H1 (cell line): ENCODE measurements at regions not wholly inside any gene's neighbourhood (a gene's known extent, or its start where the extent isn't known, plus 50 kb on each side); places are given as distances from the start of the nearest gene placed in this dataset.

ENCODE experiments used
- CEBPB ChIP-seq: IDR thresholded peaks from 2 replicates; pipeline ENCODE4 v1.6.1; 2012; ENCODE audit warnings: low read depth, low read length
- CHD7 ChIP-seq: fragments of 300-600 bp; sonication (generic); IDR thresholded peaks from 2 replicates; pipeline ENCODE4 v1.7.1; 2012; ENCODE audit warnings: low read length, moderate library complexity, mild to moderate bottlenecking, inconsistent platforms; ENCODE audit not compliant: insufficient replicate concordance
- GABPA ChIP-seq: IDR thresholded peaks from 2 replicates; pipeline ENCODE4 v1.6.1; 2011; ENCODE audit warnings: mild to moderate bottlenecking, low read length, moderate library complexity, borderline replicate concordance; ENCODE audit not compliant: insufficient read depth
- HDAC2 ChIP-seq, 2 experiments: fragments of 300-600 bp in 1 of 2; sonication (generic) in 1 of 2; IDR thresholded peaks; 2 replicates each; pipeline ENCODE4 v1.6.1; 2011 to 2012; ENCODE audit warnings: low read depth in 2 of 2, low read length in 2 of 2, mild to moderate bottlenecking in 2 of 2, moderate library complexity in 2 of 2, borderline replicate concordance in 1 of 2, inconsistent platforms in 1 of 2
- POLR2A ChIP-seq, 2 experiments: IDR thresholded peaks; 1 replicate in 1 of 2; 2 replicates in 1 of 2; pipeline ENCODE4 v1.6.1; 2011; ENCODE audit warnings: low read depth in 2 of 2, low read length in 2 of 2, mild to moderate bottlenecking in 2 of 2; ENCODE audit errors: control extremely low read depth in 1 of 2
- POLR2AphosphoS5 ChIP-seq: IDR thresholded peaks from 2 replicates; pipeline ENCODE4 v1.6.1; 2011; ENCODE audit warnings: low read depth, low read length
- RAD21 ChIP-seq, 2 experiments: IDR thresholded peaks in 1 of 2; conservative IDR thresholded peaks in 1 of 2; 2 replicates each; pipeline ENCODE4 v1.6.1; 2011; ENCODE audit warnings: low read depth in 2 of 2, low read length in 2 of 2, improper control_type of control experiment in 1 of 2, inconsistent platforms in 1 of 2, mild to moderate bottlenecking in 1 of 2, moderate library complexity in 1 of 2
- RNF2 ChIP-seq: fragments of 200-900, 300-1000 bp; sonication (generic); IDR thresholded peaks from 2 replicates; pipeline ENCODE4 v1.7.1; 2016; ENCODE audit warnings: borderline replicate concordance, low read depth, mild to moderate bottlenecking, antibody characterized with exemption, low read length; ENCODE audit not compliant: poor library complexity, severe bottlenecking; ENCODE audit errors: missing control alignments
- TEAD4 ChIP-seq: IDR thresholded peaks from 2 replicates; pipeline ENCODE4 v1.6.1; 2012; ENCODE audit warnings: low read depth, low read length, inconsistent platforms, mixed read lengths
- TF ChIP-seq, protein P1 (sequence below), 3 experiments: IDR thresholded peaks; 1 replicate in 2 of 3; 2 replicates in 1 of 3; pipeline versions ENCODE4 v1.5.1 to v1.6.1; 2011; ENCODE audit warnings: low read length in 3 of 3, mild to moderate bottlenecking in 3 of 3, inconsistent platforms in 2 of 3, low read depth in 1 of 3, moderate library complexity in 1 of 3; ENCODE audit not compliant: insufficient read depth in 1 of 3; ENCODE audit errors: control extremely low read depth in 1 of 3

GRCh38 chr4:87912164-87913004, 63.1 kb upstream of the SPP1 start:
- TF ChIP-seq, protein P1, sequence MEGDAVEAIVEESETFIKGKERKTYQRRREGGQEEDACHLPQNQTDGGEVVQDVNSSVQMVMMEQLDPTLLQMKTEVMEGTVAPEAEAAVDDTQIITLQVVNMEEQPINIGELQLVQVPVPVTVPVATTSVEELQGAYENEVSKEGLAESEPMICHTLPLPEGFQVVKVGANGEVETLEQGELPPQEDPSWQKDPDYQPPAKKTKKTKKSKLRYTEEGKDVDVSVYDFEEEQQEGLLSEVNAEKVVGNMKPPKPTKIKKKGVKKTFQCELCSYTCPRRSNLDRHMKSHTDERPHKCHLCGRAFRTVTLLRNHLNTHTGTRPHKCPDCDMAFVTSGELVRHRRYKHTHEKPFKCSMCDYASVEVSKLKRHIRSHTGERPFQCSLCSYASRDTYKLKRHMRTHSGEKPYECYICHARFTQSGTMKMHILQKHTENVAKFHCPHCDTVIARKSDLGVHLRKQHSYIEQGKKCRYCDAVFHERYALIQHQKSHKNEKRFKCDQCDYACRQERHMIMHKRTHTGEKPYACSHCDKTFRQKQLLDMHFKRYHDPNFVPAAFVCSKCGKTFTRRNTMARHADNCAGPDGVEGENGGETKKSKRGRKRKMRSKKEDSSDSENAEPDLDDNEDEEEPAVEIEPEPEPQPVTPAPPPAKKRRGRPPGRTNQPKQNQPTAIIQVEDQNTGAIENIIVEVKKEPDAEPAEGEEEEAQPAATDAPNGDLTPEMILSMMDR (IDR thresholded peaks at IDR 0.05; ENCODE audit: control extremely low read depth in 1 of 3, insufficient read depth in 1 of 3, low read depth in 1 of 3, low read length in 3 of 3) = no peak
- TF ChIP-seq GABPA = no peak
- no peak for TF ChIP-seq RNF2
- TF ChIP-seq RAD21 (IDR thresholded peaks at IDR 0.05 in 1 of 2, conservative IDR thresholded peaks at IDR 0.05 in 1 of 2; ENCODE audit: low read depth in 2 of 2, low read length in 2 of 2) = no peak
- TF ChIP-seq POLR2A (IDR thresholded peaks at IDR 0.05; ENCODE audit: control extremely low read depth in 1 of 2, low read depth in 2 of 2, low read length in 2 of 2) = no peak
- TF ChIP-seq CHD7 = no peak
- TF ChIP-seq CEBPB = no peak
- TF ChIP-seq POLR2AphosphoS5 = no peak
- no peak for TF ChIP-seq TEAD4
- no peak for TF ChIP-seq HDAC2 (IDR thresholded peaks at IDR 0.05; ENCODE audit: borderline replicate concordance in 1 of 2, low read depth in 2 of 2, low read length in 2 of 2)
